ENCODE measurements at regions not wholly inside any gene's neighbourhood (a gene's known extent, or its start where the extent isn't known, plus 50 kb on each side); places are given as distances from the start of the nearest gene placed in this dataset.

DNA sequence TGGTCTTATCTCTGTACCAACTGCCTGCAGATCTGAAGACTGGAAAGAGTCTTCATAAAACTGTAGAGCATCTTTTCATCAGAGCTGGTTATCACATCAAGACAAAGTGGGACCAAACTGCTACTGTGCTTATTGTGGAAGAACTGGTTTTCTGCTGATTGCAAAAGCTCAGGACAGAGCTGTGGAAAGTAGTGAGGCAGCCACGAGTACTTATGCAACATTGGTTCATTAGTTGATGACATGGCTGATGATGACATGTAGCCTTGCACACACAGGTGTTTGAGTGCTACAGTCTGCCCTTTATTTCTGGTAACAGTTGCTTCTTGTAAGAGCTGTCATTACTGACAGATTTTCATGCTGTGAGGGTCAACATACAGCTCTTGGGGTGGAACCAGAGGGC, 185.4 kb upstream of the GUCY1A2 start:
- TF ChIP-seq POLR2A (IDR thresholded peaks at IDR 0.05; ENCODE audit: low read depth, low read length) (no peak), POLR2AphosphoS5 (IDR thresholded peaks at IDR 0.05; ENCODE audit: low read depth, low read length) (no peak)
